Osteoblast (primary cell): ENCODE measurements at regions not wholly inside any gene's neighbourhood (a gene's known extent, or its start where the extent isn't known, plus 50 kb on each side); places are given as distances from the start of the nearest gene placed in this dataset.
"Not testable (repeated sequence)": the region's sequence is repeated elsewhere in the genome, so short reads cannot be mapped to it uniquely, and the experiment has no call there.

Experiments
- DNase-seq: peaks from one replicate; pipeline ENCODE4 v3.0.0; 2011; ENCODE audit warnings: low spot score, mixed read lengths; ENCODE audit not compliant: insufficient read length; ENCODE audit errors: missing footprints
- H2AFZ ChIP-seq: 2 replicates; pipeline ENCODE4 v1.6.0; 2011; ENCODE audit warnings: mild to moderate bottlenecking, low read length
- H3K27ac ChIP-seq: 2 replicates; pipeline ENCODE4 v1.5.1; 2011; ENCODE audit warnings: mild to moderate bottlenecking, low read depth, low read length, moderate library complexity
- H3K27me3 ChIP-seq: 2 replicates; pipeline ENCODE4 v1.6.0; 2012; ENCODE audit warnings: mild to moderate bottlenecking, control low read depth, inconsistent platforms, low read length, moderate library complexity; ENCODE audit not compliant: insufficient read depth
- H3K36me3 ChIP-seq: 2 replicates; pipeline ENCODE4 v1.5.1; 2011; ENCODE audit warnings: mild to moderate bottlenecking, low read length, control low read depth, moderate library complexity; ENCODE audit not compliant: insufficient read depth
- H3K4me1 ChIP-seq: 2 replicates; pipeline ENCODE4 v1.5.1; 2011; ENCODE audit warnings: mild to moderate bottlenecking, low read length, control low read depth, moderate library complexity; ENCODE audit not compliant: insufficient read depth
- H3K4me2 ChIP-seq: 2 replicates; pipeline ENCODE4 v1.6.0; 2011; ENCODE audit warnings: mild to moderate bottlenecking, low read length; ENCODE audit not compliant: insufficient read depth
- H3K4me3 ChIP-seq: fragments of 200-600 bp; sonication (generic); 3 replicates; pipeline ENCODE4 v1.5.1; 2012; ENCODE audit warnings: mild to moderate bottlenecking, low read length, inconsistent platforms; ENCODE audit not compliant: insufficient read depth
- H3K79me2 ChIP-seq: 2 replicates; pipeline ENCODE4 v1.6.0; 2012; ENCODE audit warnings: mild to moderate bottlenecking, low read length, control low read depth, inconsistent platforms; ENCODE audit not compliant: insufficient read depth
- H3K9me3 ChIP-seq: 2 replicates; pipeline ENCODE4 v1.5.1; 2011; ENCODE audit warnings: low read depth, low read length, control low read depth
- H4K20me1 ChIP-seq: 2 replicates; pipeline ENCODE4 v1.6.0; 2012; ENCODE audit warnings: mild to moderate bottlenecking, low read length, control low read depth; ENCODE audit not compliant: insufficient read depth
- TF ChIP-seq, protein P1 (sequence below): IDR thresholded peaks from 2 replicates; pipeline ENCODE4 v1.5.1; 2011; ENCODE audit warnings: mild to moderate bottlenecking, low read depth, low read length, moderate library complexity; ENCODE audit errors: extremely low read depth

GRCh38 chr7:39786440-39786839, 163.1 kb downstream of the RALA start:
- H3K4me2 ChIP-seq, H3K4me1 ChIP-seq, H3K79me2 ChIP-seq, H3K36me3 ChIP-seq, H2AFZ ChIP-seq, H3K27me3 ChIP-seq, H3K27ac ChIP-seq, H4K20me1 ChIP-seq, H3K9me3 ChIP-seq, DNase-seq, H3K4me3 ChIP-seq: not testable (repeated sequence)

GRCh38 chr7:39791035-39791434, 159.0 kb upstream of the CDK13 start:
- DNase-seq, H3K4me2 ChIP-seq, H3K36me3 ChIP-seq, H3K79me2 ChIP-seq, H4K20me1 ChIP-seq, H3K4me3 ChIP-seq, H3K9me3 ChIP-seq, H3K4me1 ChIP-seq, H3K27ac ChIP-seq, H3K27me3 ChIP-seq, H2AFZ ChIP-seq: not testable (repeated sequence)

- not testable (repeated sequence) for H2AFZ ChIP-seq, H3K36me3 ChIP-seq, H3K27me3 ChIP-seq, H3K4me2 ChIP-seq, DNase-seq, H3K9me3 ChIP-seq, H4K20me1 ChIP-seq, H3K4me3 ChIP-seq, H3K27ac ChIP-seq, H3K79me2 ChIP-seq, H3K4me1 ChIP-seq
- TF ChIP-seq, protein P1, sequence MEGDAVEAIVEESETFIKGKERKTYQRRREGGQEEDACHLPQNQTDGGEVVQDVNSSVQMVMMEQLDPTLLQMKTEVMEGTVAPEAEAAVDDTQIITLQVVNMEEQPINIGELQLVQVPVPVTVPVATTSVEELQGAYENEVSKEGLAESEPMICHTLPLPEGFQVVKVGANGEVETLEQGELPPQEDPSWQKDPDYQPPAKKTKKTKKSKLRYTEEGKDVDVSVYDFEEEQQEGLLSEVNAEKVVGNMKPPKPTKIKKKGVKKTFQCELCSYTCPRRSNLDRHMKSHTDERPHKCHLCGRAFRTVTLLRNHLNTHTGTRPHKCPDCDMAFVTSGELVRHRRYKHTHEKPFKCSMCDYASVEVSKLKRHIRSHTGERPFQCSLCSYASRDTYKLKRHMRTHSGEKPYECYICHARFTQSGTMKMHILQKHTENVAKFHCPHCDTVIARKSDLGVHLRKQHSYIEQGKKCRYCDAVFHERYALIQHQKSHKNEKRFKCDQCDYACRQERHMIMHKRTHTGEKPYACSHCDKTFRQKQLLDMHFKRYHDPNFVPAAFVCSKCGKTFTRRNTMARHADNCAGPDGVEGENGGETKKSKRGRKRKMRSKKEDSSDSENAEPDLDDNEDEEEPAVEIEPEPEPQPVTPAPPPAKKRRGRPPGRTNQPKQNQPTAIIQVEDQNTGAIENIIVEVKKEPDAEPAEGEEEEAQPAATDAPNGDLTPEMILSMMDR: peak; percentile 6
Observed at GRCh38 chr7:39791911-39792310, 158.1 kb upstream of the CDK13 start.

- H2AFZ ChIP-seq, H3K36me3 ChIP-seq, DNase-seq, H3K4me2 ChIP-seq, H3K27ac ChIP-seq, H3K4me3 ChIP-seq, H4K20me1 ChIP-seq, H3K79me2 ChIP-seq, H3K4me1 ChIP-seq, H3K27me3 ChIP-seq, H3K9me3 ChIP-seq: not testable (repeated sequence)
Observed at GRCh38 chr7:39793026-39793425, 157.0 kb upstream of the CDK13 start.

DNA sequence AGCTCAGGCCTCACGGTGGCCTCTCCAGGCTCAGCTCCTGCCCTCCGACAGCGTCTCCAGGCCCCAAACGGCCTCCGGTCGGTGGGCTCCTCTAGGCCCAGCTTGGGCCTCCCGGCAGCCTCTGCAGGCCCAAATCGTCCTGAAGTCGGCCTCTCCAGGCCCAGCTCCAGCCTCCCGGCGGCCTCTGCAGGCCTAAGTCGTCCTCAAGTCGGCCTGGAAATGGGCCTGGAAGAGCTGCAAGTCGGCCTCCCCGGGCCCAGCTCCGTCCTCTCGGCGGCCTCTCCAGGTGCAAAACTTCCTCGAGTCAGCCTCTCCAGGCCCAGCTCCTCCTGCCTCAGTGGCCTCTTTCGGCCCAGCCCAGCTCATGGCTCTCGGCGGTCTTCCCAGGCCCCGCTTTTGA, 156.2 kb upstream of the CDK13 start:
- H3K79me2 ChIP-seq, H3K27ac ChIP-seq, H4K20me1 ChIP-seq, H3K4me3 ChIP-seq, H2AFZ ChIP-seq, H3K36me3 ChIP-seq, H3K4me2 ChIP-seq, DNase-seq, H3K9me3 ChIP-seq, H3K27me3 ChIP-seq, H3K4me1 ChIP-seq: not testable (repeated sequence)

DNA sequence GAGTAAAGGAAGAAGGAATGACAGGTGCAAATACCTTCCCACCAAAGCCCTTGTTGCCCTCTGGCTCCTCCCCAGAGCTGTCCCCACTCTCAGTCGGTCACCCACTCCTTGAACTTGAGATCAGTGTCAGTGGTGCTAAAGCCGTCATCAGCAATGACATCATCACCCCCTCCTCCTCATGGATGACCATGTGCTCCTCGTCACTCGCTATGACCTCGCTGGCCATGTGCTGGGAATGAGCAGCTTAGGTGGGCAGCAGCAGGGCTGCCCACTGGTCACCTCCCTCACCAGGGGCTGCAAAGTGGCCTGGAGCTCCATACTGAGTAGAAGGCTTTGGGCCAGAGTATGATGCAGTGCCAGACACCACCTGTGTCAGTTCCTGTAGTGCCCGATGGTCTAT, 153.1 kb upstream of the CDK13 start:
- not testable (repeated sequence) for H3K4me1 ChIP-seq, H3K4me2 ChIP-seq, H2AFZ ChIP-seq, H4K20me1 ChIP-seq, H3K9me3 ChIP-seq, H3K79me2 ChIP-seq, H3K27ac ChIP-seq, H3K27me3 ChIP-seq, H3K4me3 ChIP-seq, DNase-seq, H3K36me3 ChIP-seq

GRCh38 chr7:39798077-39798476, 152.0 kb upstream of the CDK13 start:
- H3K36me3 ChIP-seq, H4K20me1 ChIP-seq, H3K4me3 ChIP-seq, H2AFZ ChIP-seq, H3K4me1 ChIP-seq, H3K27ac ChIP-seq, H3K9me3 ChIP-seq, H3K4me2 ChIP-seq, DNase-seq, H3K27me3 ChIP-seq, H3K79me2 ChIP-seq: not testable (repeated sequence)
